ENCODE measurements at regions not wholly inside any gene's neighbourhood (a gene's known extent, or its start where the extent isn't known, plus 50 kb on each side); places are given as distances from the start of the nearest gene placed in this dataset.
"Not testable (repeated sequence)": the region's sequence is repeated elsewhere in the genome, so short reads cannot be mapped to it uniquely, and the experiment has no call there.

DNA sequence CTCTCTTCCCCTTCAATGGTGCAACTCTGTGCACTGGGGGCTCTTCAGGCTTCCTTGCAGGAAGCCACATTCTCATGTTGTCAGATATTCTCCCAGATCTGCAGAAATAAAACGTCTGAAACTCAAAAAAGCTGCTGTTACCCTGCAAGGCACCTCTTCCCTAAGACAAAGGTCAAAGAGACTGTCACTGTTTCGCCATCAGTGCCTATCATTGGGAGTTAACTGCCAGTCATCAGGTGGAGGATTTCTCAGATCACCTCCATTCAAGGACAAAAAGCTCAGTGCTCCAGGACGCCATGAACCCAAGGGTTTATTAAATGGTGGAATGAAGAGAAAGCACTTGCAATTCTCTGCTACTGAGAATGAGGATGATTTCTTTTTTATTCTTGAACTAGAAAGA is 144.6 kb upstream of the PALS2 start:
- H3K27ac Mint-ChIP-seq: no peak overlapping the region
- H3K36me3 Mint-ChIP-seq: no peaks in the 10 kb centered on the region

DNA sequence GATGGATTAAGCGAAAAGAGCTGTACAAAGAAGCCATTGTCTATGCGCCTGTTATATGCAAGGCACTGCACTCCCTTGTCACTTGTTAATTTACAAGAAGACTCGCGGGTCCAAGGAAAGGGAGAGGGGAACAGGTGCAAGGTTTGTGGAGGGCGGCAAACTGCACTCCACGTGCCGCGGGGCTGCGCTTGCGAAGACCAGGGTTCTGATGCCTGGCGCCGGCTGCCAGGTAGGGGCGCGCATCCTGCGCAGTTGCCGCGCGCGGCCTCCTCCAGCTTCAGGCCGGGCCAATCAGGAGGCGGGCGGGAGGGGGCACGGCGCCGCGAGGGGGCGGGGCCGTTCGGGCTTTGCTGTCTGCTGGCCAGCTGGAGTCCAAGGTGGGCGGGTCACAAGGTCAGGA is 140.6 kb upstream of the PALS2 start:
- DNase-seq (no peak), ATAC-seq (ENCODE audit: low read depth) (no peak)
- Mint-ChIP-seq H3K9me3 (no peaks in the 10 kb centered on the region), H3K36me3 (no peaks in the 10 kb centered on the region), H3K4me1 (no peaks in the 10 kb centered on the region), H3K27me3 (peaks cover 2% of the 10 kb centered on the region), H3K27ac (no peak overlapping the region), H3K4me3 (no peak overlapping the region)
- POLR2A ChIA-PET: no interaction called here

More for the DNA sequence above, 144.6 kb upstream of the PALS2 start:
- H3K4me3 Mint-ChIP-seq: no peak overlapping the region
- POLR2A ChIA-PET: no interaction called here
- ATAC-seq (ENCODE audit: low read depth) (no peak), DNase-seq (no peak)
- H3K9me3 Mint-ChIP-seq: no peaks in the 10 kb centered on the region
- no peaks in the 10 kb centered on the region for H3K27me3 Mint-ChIP-seq
- H3K4me1 Mint-ChIP-seq: no peaks in the 10 kb centered on the region

DNA sequence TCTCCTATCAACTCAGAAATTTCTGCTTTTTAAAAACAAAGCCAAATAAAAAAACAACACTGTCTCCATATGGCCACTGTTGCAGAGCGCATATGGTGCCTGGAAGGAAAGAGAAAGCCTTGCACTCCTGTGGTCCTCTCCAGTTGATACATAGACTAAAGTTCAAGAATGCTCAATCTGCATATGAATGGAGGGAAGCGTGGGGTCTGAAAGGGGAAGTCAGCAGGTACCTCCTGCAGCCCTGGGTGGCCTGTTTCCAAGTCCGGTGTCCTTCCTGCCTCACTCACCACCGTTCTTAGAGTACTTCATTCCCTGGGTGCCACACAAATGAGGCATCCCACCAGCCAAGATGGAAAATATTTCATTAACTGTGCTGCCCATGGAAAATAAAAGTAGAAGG is 138.3 kb upstream of the PALS2 start:
- no peaks in the 10 kb centered on the region for H3K9me3 Mint-ChIP-seq

DNA sequence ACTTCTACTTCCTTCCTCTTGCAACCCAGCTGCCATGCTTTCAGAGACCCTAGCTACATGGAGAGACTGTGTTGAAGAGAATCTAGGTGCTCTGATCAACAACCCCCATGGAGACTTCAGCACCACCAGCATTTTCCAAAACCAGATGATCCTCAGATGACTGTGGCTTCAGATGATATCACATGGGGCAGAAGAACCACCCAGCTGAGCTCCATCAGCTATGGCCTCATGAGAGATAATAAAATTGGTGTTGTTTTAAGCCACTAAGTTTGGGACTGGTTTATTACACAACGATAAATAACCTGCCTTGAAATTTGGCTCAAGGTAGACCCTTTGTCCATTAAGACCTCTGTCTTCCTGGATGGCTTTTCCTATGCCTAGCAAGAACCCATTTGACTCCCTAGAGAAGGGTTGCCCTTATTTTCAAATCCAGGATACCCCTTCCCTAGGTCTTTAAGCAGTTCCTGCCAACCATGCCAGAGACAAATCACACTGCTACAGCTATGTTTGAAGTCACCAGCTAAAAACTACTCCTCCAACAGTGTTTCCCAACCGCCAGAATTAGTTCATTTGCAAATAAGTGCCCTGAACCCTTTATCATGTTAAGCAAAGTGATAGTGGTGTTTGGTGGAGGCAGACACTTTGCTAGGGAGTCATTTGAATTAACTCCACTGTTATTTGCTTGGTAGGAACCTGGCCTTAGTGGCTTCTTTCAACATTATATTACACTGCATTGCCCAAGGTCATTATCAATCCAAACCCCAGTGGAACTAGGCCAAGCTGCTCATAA is 136.9 kb upstream of the PALS2 start:
- DNase-seq: no peak
- no peak for ATAC-seq (ENCODE audit: low read depth)
- Mint-ChIP-seq H3K36me3 (no peaks in the 10 kb centered on the region), H3K9me3 (no peaks in the 10 kb centered on the region), H3K27me3 (peaks cover 4% of the 10 kb centered on the region), H3K4me1 (no peaks in the 10 kb centered on the region), H3K4me3 (no peak overlapping the region), H3K27ac (no peak overlapping the region)
- POLR2A ChIA-PET: no interaction called here

More for the DNA sequence above, 138.3 kb upstream of the PALS2 start:
- H3K4me3 Mint-ChIP-seq: no peak overlapping the region
- H3K27me3 Mint-ChIP-seq: peaks cover 4% of the 10 kb centered on the region
- H3K4me1 Mint-ChIP-seq: no peaks in the 10 kb centered on the region
- H3K27ac Mint-ChIP-seq: no peak overlapping the region
- DNase-seq: no peak
- POLR2A ChIA-PET: no interaction called here
- no peak for ATAC-seq (ENCODE audit: low read depth)
- H3K36me3 Mint-ChIP-seq: no peaks in the 10 kb centered on the region

DNA sequence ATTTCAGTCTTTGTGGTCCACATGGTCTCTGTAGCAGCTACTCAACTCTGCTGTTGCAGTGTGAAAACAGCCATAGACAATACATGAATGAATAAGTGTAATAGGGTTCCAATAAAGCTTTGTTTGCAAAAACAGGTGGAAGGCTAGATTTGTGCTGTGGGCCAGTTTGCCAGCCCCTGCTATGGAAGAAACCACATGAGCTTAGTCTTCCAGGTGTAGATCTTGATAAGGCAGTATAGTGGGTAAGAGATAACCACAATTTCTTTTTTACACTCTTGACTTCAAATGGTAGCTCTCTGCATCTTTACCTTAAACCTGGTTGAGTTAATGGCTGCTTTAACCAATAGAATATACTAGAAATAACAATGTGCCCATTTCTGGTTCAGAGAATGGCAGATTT is 135.0 kb upstream of the PALS2 start:
- POLR2A ChIA-PET: no interaction called here
- no peak overlapping the region for H3K4me3 Mint-ChIP-seq

DNA sequence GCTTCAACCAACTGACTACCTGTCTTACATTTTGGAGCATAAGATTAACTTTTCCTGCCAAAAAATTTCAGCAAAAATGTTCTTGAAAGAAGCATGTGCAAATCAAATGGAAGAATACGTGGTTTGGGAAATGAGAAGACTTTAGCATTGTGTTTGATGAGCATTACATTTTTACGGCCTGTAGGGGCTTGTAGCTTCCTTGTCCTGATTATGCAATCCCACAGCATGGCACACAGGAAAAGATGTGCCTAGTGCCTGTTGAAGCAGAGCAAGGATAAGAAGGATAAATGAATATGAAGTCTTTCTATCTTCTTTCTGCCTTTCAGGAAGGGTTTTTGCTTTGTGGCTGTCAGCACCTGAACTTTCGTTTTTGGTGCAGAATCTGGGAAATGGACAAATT is 134.1 kb upstream of the PALS2 start:
- not testable (repeated sequence) for H3K4me1 Mint-ChIP-seq

More for the DNA sequence above, 135.0 kb upstream of the PALS2 start:
- Mint-ChIP-seq H3K27ac (no peak overlapping the region), H3K4me1 (no peaks in the 10 kb centered on the region), H3K27me3 (peaks cover 4% of the 10 kb centered on the region), H3K36me3 (no peaks in the 10 kb centered on the region), H3K9me3 (no peaks in the 10 kb centered on the region)
- ATAC-seq (ENCODE audit: low read depth) (no peak), DNase-seq (no peak)

GRCh38 chr7:24440892-24441291 is 132.4 kb upstream of the PALS2 start:
- Mint-ChIP-seq H3K9me3 (no peaks in the 10 kb centered on the region), H3K36me3 (no peaks in the 10 kb centered on the region), H3K4me1 (no peaks in the 10 kb centered on the region), H3K27me3 (peaks cover 4% of the 10 kb centered on the region), H3K4me3 (no peak overlapping the region), H3K27ac (no peak overlapping the region)
- POLR2A ChIA-PET: no interaction called here
- ATAC-seq (ENCODE audit: low read depth): no peak
- no peak for DNase-seq

More for the DNA sequence above, 134.1 kb upstream of the PALS2 start:
- H3K27me3 Mint-ChIP-seq; H3K36me3 Mint-ChIP-seq; H3K27ac Mint-ChIP-seq; POLR2A ChIA-PET; H3K4me3 Mint-ChIP-seq; H3K9me3 Mint-ChIP-seq; DNase-seq; ATAC-seq (ENCODE audit: low read depth): not testable (repeated sequence)

DNA sequence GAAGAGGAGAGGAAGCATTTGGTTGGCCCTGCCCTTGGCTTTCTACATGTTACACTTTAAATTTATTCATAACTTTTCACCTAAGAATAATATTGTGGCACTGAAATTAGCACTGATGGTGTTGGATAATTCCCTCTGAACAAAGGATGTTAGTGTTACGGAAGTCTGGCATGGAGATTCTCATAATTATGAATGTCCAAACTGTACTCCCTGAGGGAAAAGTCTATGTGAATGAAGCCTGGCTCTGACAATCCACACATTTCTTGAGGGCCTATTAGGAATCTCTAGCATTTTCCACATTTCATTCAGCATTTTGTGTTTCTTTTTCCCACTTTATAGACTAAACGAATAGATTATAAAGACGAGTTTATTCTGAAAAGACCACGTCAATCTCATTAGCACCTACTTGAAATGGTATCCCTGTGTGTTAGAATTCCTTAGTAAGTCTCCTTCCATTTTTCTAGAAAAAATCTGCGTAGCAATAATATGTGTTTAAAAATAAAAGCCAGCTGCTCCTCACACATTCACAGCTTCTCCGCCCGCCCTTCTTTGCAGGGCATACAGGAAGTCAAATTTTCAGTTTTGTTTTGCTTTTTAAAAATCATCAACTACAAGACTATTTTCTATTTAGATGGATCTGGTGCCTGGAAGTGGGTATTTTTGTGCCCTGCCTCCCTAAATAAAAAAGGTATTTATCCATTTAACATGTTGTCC is 131.8 kb upstream of the PALS2 start:
- Mint-ChIP-seq H3K27me3 (peaks cover 4% of the 10 kb centered on the region), H3K4me3 (no peak overlapping the region), H3K27ac (no peak overlapping the region), H3K9me3 (no peaks in the 10 kb centered on the region), H3K36me3 (no peaks in the 10 kb centered on the region), H3K4me1 (no peaks in the 10 kb centered on the region)
- DNase-seq: no peak
- POLR2A ChIA-PET: no interaction called here
- ATAC-seq (ENCODE audit: low read depth): no peak

GRCh38 chr7:24442170-24442777 is 131.0 kb upstream of the PALS2 start:
- Mint-ChIP-seq H3K27me3 (peaks cover 4% of the 10 kb centered on the region), H3K4me1 (no peaks in the 10 kb centered on the region), H3K27ac (no peak overlapping the region), H3K9me3 (no peaks in the 10 kb centered on the region), H3K4me3 (no peak overlapping the region), H3K36me3 (no peaks in the 10 kb centered on the region)
- no peak for DNase-seq
- POLR2A ChIA-PET: no interaction called here
- ATAC-seq (ENCODE audit: low read depth): no peak

GRCh38 chr7:24444666-24445440 is 128.4 kb upstream of the PALS2 start:
- Mint-ChIP-seq H3K36me3 (no peaks in the 10 kb centered on the region), H3K27me3 (peaks cover 2% of the 10 kb centered on the region), H3K4me1 (no peaks in the 10 kb centered on the region), H3K4me3 (no peak overlapping the region), H3K27ac (no peak overlapping the region), H3K9me3 (no peaks in the 10 kb centered on the region)
- POLR2A ChIA-PET: no interaction called here
- ATAC-seq (ENCODE audit: low read depth) (no peak), DNase-seq (no peak)

GRCh38 chr7:24448038-24448437 is 125.2 kb upstream of the PALS2 start:
- Mint-ChIP-seq H3K4me3 (no peak overlapping the region), H3K27me3 (peaks cover 5% of the 10 kb centered on the region), H3K4me1 (no peaks in the 10 kb centered on the region), H3K36me3 (no peaks in the 10 kb centered on the region), H3K9me3 (no peaks in the 10 kb centered on the region), H3K27ac (no peak overlapping the region)
- DNase-seq (no peak), ATAC-seq (ENCODE audit: low read depth) (no peak)
- POLR2A ChIA-PET: no interaction called here

DNA sequence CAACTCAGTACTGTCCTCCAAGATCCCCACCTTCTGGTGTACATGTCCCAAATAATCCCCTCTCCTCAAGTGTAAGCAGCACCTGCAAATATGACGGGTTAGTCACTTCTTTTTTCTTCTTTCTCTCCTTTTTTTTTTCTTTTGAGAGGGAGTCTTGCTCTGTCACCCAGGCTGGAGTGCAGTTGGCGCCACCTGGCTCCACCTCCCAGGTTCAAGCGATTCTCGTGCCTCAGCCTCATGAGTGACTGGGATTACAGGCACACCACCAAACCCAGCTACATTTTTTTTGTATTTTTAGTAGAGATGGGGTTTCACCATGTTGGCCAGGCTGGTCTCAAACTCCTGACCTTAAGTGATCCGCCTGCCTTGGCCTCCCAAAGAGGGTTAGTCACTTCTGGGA is 123.8 kb upstream of the PALS2 start:
- not testable (repeated sequence) for H3K27ac Mint-ChIP-seq; ATAC-seq (ENCODE audit: low read depth); H3K36me3 Mint-ChIP-seq; H3K4me3 Mint-ChIP-seq; H3K4me1 Mint-ChIP-seq; H3K27me3 Mint-ChIP-seq; H3K9me3 Mint-ChIP-seq; DNase-seq
- POLR2A ChIA-PET: interaction anchor here (0.5 kb wide), 1 partner anchor 162 kb away, joined by 3 read pairs; no protein-coding TSS in a partner anchor

GRCh38 chr7:24455813-24456525 is 117.3 kb upstream of the PALS2 start:
- H3K9me3 Mint-ChIP-seq: no peaks in the 10 kb centered on the region
- no peak overlapping the region for H3K4me3 Mint-ChIP-seq
- no peaks in the 10 kb centered on the region for H3K36me3 Mint-ChIP-seq
- no peak for ATAC-seq (ENCODE audit: low read depth)
- POLR2A ChIA-PET: no interaction called here
- no peak overlapping the region for H3K27ac Mint-ChIP-seq
- H3K27me3 Mint-ChIP-seq: peaks cover 14% of the 10 kb centered on the region
- no peak for DNase-seq
- no peaks in the 10 kb centered on the region for H3K4me1 Mint-ChIP-seq

Data from activated naive CD8-positive, alpha-beta T cell treated with anti-CD3 and anti-CD28 coated beads, Interleukin-2, amount 10 ng/mL, durations not matched to agents 7 days and 5 days (primary cell).